CD4-positive, alpha-beta T cell (primary cell): ENCODE measurements at regions not wholly inside any gene's neighbourhood (a gene's known extent, or its start where the extent isn't known, plus 50 kb on each side); places are given as distances from the start of the nearest gene placed in this dataset.

Experiments
- ATAC-seq: fragments of 200-7000 bp; cut with Tn5 transposase; one replicate; pipeline ENCODE4 v1.10.0; 2022; ENCODE audit warnings: mild to moderate bottlenecking; ENCODE audit not compliant: poor library complexity
- CTCF ChIA-PET: fragments of 350-600 bp; sonication (Branson Sonifier 250); formaldehyde crosslinking; loops from one replicate; lab custom pipeline; 2021; ENCODE audit warnings: antibody characterized with exemption, inconsistent platforms; lab: Charles Lee
- POLR2A ChIA-PET: fragments of 350-600 bp; sonication (Branson Sonifier 250); formaldehyde crosslinking; loops from one replicate; lab custom pipeline; 2021; ENCODE audit warnings: antibody characterized with exemption, inconsistent platforms; lab: Charles Lee
- DNase-seq, 14 experiments: peaks; one replicate each; pipeline ENCODE4 v3.0.0-alpha.2; 2013 to 2020; ENCODE audit warnings: mixed read lengths in 2 of 14
- H3K27ac ChIP-seq, 2 donors: one replicate each; pipeline versions ENCODE4 v1.5.1 to v1.7.0; 2013; ENCODE audit warnings: low read length in 2 of 2, low read depth in 1 of 2, mild to moderate bottlenecking in 1 of 2
- H3K27me3 ChIP-seq, 2 experiments: 1 replicate in 1 of 2; 2 replicates in 1 of 2; pipeline versions ENCODE4 v1.6.1 to v1.7.0; 2013; ENCODE audit warnings: low read length in 2 of 2, control low read depth in 1 of 2, mild to moderate bottlenecking in 1 of 2, moderate library complexity in 1 of 2; ENCODE audit not compliant: insufficient read depth in 2 of 2, control insufficient read depth in 1 of 2
- H3K36me3 ChIP-seq: one replicate; pipeline ENCODE4 v1.6.1; 2013; ENCODE audit warnings: low read length, control low read depth; ENCODE audit not compliant: insufficient read depth
- H3K4me1 ChIP-seq: one replicate; pipeline ENCODE4 v1.6.1; 2013; ENCODE audit warnings: low read length, control low read depth; ENCODE audit not compliant: insufficient read depth
- H3K4me3 ChIP-seq: one replicate; pipeline ENCODE4 v1.5.1; 2013; ENCODE audit warnings: mild to moderate bottlenecking, low read length, moderate library complexity
- H3K9me3 ChIP-seq, 2 experiments: 1 replicate in 1 of 2; 2 replicates in 1 of 2; pipeline versions ENCODE4 v1.6.1 to v1.7.0; 2013; ENCODE audit warnings: low read length in 2 of 2, mild to moderate bottlenecking in 2 of 2, control low read depth in 1 of 2, moderate library complexity in 1 of 2; ENCODE audit not compliant: control insufficient read depth in 1 of 2, insufficient read depth in 1 of 2
- H3K27ac Mint-ChIP-seq: one replicate; pipeline ENCODE4 v1.8.0; 2020; ENCODE audit warnings: mixed read lengths
- H3K27me3 Mint-ChIP-seq: one replicate; pipeline ENCODE4 v1.8.0; 2021; ENCODE audit warnings: mixed read lengths
- H3K36me3 Mint-ChIP-seq: one replicate; pipeline ENCODE4 v1.8.0; 2021; ENCODE audit warnings: low read depth, mixed read lengths
- H3K4me1 Mint-ChIP-seq: one replicate; pipeline ENCODE4 v1.8.0; 2021; ENCODE audit warnings: low read depth, mixed read lengths
- H3K4me3 Mint-ChIP-seq: one replicate; pipeline ENCODE4 v1.8.0; 2020; ENCODE audit warnings: mild to moderate bottlenecking, mixed read lengths
- H3K9me3 Mint-ChIP-seq: one replicate; pipeline ENCODE4 v1.8.0; 2020; ENCODE audit warnings: mixed read lengths
- intact Hi-C, 2 experiments: fragments of 100-400 bp; cut with DNase I in 1 of 2; cut with micrococcal nuclease in 1 of 2; formaldehyde crosslinking; loops; one replicate each; pipeline versions ENCODE4 v1.15.1 to v1.9.0; 2023 to 2025; cut with DNase I, micrococcal nuclease
- TF ChIP-seq, protein P1 (sequence below): fragments of 200-600 bp; IDR thresholded peaks from one replicate; pipeline ENCODE4 v1.8.0; 2022; ENCODE audit warnings: antibody characterized with exemption, mild to moderate bottlenecking

DNA sequence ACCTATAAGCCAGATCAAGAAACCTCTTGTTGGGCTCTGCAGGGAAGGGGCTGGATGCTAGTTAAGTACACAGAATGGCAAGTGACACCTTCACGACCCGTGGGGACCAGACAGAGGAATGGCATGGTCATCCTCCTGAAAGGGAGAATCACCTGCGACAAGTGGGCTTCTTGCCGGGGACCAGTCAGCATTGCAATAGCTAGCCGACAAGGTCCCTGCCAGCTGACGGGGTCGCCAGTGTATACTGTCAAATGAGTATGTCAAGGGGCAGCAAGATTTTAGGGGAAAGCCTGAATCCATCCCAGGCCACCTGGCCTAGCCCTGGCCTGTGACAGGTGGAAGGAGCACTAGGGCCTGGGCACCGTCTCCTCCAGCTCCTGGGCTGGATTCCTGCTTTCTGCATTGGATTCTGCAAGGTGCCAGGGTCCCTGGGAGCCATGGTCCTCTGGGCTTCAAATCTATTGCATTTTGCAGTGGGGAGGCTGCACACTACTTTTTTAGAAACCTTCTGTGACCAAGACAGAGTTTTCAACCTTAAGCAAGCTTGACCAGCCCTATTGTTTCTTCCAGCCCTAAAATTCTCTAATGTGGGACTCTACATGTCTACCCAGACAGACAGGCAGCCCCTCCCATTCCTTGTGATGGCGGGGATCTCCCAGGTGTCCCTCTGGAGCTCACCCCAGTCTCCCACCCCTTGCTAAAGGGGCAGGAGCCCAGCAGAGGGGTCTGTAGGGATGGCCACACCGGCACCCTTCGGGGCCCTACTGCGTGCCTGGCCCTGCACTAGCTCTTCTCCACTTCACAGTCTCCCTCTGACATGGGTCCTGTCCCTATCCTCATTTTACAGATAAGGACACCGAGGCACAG, 178.5 kb downstream of the GLI2 start:
- DNase-seq, result no peak

DNA sequence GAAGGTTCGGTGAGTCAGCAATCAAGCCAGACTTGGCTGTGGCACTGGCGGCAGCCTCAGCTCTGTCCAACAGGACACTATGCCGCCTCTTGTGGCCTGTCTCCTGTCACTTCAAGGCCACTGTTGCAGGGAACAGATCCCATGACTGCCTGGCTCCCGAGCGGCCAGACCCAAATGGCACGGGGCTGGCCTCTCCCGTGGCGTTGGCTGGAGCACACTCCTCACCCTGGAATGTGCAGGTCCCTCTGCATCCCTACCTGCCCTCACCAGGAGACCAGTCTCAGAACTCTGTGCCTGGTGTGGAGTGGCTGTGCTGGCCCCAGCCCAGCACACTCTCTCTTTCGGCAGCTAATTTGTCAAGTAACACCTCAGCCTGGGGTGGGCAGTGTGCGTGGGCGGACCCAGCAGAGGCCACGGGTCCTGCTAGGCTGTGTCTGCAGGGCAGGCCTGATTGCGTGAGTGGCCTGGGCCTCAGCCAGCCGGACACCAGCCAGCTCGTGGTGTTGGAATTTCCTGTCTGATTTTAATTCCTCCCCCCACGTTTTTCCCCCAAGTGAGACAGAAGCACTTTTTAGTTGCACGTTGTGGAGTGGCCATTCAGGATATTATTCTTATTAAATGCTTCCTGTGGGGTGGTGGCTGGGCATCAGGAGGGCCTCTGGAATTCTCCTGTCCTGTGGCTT, 179.3 kb downstream of the GLI2 start:
- no peak overlapping the region for H3K27ac ChIP-seq
- no peaks in the 10 kb centered on the region for H3K27me3 ChIP-seq
- POLR2A ChIA-PET, result no interaction called here
- ATAC-seq, result no peak
- H3K27me3 Mint-ChIP-seq, result no peaks in the 10 kb centered on the region
- H3K36me3 Mint-ChIP-seq, result no peaks in the 10 kb centered on the region
- TF ChIP-seq, protein P1, sequence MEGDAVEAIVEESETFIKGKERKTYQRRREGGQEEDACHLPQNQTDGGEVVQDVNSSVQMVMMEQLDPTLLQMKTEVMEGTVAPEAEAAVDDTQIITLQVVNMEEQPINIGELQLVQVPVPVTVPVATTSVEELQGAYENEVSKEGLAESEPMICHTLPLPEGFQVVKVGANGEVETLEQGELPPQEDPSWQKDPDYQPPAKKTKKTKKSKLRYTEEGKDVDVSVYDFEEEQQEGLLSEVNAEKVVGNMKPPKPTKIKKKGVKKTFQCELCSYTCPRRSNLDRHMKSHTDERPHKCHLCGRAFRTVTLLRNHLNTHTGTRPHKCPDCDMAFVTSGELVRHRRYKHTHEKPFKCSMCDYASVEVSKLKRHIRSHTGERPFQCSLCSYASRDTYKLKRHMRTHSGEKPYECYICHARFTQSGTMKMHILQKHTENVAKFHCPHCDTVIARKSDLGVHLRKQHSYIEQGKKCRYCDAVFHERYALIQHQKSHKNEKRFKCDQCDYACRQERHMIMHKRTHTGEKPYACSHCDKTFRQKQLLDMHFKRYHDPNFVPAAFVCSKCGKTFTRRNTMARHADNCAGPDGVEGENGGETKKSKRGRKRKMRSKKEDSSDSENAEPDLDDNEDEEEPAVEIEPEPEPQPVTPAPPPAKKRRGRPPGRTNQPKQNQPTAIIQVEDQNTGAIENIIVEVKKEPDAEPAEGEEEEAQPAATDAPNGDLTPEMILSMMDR, result no peak
- intact Hi-C loops, result no loop called here
- no peak for DNase-seq
- CTCF ChIA-PET, result no interaction called here
- H3K9me3 Mint-ChIP-seq, result no peaks in the 10 kb centered on the region
- H3K4me1 ChIP-seq, result no peaks in the 10 kb centered on the region
- no peak overlapping the region for H3K27ac Mint-ChIP-seq
- H3K9me3 ChIP-seq, result peaks cover 0 to 13% of the 10 kb centered on the region in 2 experiments
- no peak overlapping the region for H3K4me3 Mint-ChIP-seq
- H3K36me3 ChIP-seq, result no peaks in the 10 kb centered on the region
- no peak overlapping the region for H3K4me3 ChIP-seq
- H3K4me1 Mint-ChIP-seq, result no peaks in the 10 kb centered on the region

More for the DNA sequence above, 178.5 kb downstream of the GLI2 start:
- TF ChIP-seq, protein P1, result no peak
- Histone ChIP-seq H3K27ac (no peak overlapping the region), H3K36me3 (no peaks in the 10 kb centered on the region), H3K4me1 (no peaks in the 10 kb centered on the region), H3K4me3 (no peak overlapping the region), H3K27me3 (no peaks in the 10 kb centered on the region), H3K9me3 (peaks cover 0 to 11% of the 10 kb centered on the region in 2 experiments)
- POLR2A ChIA-PET, result no interaction called here
- H3K27ac Mint-ChIP-seq, result no peak overlapping the region
- no peaks in the 10 kb centered on the region for H3K9me3 Mint-ChIP-seq
- no peaks in the 10 kb centered on the region for H3K27me3 Mint-ChIP-seq
- no peaks in the 10 kb centered on the region for H3K36me3 Mint-ChIP-seq
- H3K4me1 Mint-ChIP-seq, result no peaks in the 10 kb centered on the region
- ATAC-seq, result no peak
- CTCF ChIA-PET, result no interaction called here
- intact Hi-C loops, result no loop called here
- H3K4me3 Mint-ChIP-seq, result no peak overlapping the region

DNA sequence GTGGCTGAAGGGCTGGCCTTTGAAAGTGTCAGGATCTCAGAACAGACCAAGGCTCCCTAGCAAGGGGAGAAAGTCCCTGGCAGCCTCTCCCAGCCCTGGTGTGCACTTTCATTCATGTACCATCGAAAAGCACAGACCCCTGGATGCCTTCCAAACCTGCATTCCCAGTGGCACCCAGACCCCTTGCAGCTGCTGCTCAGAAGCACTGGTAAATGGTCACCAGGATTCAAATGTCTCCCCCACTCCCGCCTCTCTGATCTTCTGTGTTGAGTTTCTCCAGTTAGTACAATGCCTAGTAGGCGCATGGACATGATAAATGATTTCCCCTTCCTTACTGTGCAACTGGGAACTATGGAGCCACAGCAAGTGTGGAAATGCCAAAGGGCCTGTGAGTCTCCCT, 180.0 kb downstream of the GLI2 start:
- Histone ChIP-seq H3K27ac (no peak overlapping the region), H3K4me3 (no peak overlapping the region), H3K27me3 (no peaks in the 10 kb centered on the region), H3K36me3 (no peaks in the 10 kb centered on the region), H3K4me1 (no peaks in the 10 kb centered on the region), H3K9me3 (peaks cover 0 to 10% of the 10 kb centered on the region in 2 experiments)
- Mint-ChIP-seq H3K4me1 (no peaks in the 10 kb centered on the region), H3K27ac (no peak overlapping the region), H3K27me3 (no peaks in the 10 kb centered on the region), H3K9me3 (no peaks in the 10 kb centered on the region), H3K4me3 (no peak overlapping the region), H3K36me3 (no peaks in the 10 kb centered on the region)
- intact Hi-C loops, result no loop called here
- TF ChIP-seq, protein P1, result no peak
- ATAC-seq, result no peak
- DNase-seq, result no peak
- ChIA-PET POLR2A (no interaction called here), CTCF (no interaction called here)
